ENCODE measurements at regions not wholly inside any gene's neighbourhood (a gene's known extent, or its start where the extent isn't known, plus 50 kb on each side); places are given as distances from the start of the nearest gene placed in this dataset.

DNA sequence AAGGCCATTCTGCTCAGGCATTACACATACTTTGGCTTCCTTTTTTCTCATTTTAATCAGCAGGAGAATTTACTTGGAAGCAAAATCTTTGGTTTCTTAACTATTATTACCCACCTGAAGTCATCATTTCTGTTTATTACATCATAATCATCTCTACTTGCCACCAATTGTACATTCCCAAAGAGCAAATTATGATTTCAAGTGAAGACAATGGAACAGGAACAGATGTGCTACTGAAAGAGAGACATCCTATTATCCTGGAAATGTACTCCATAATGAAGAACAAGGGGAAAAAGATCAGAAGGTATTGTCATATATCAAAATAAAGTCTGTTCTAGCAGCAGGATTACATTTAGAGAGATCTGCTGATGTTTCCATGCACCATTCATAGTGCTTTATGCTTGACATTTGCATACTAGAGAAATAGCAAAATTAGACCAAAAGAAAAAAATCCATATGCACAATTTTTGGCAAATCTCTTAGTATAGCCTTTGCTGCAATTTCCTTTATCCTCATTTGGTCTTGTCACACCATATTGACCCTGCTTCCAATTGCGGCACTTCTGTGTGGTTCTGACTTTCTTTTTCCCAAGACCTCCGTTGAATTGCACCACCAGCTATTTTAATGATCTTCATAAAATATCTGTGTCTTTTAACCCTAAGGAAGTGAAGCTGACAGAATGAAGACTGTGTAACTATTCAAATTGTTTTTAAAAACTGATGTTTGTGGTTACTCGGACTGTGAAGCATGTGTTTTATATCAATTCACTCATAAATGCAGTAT, 683.8 kb downstream of the ZNF385D start:
- no peak for TF ChIP-seq POLR2A (IDR thresholded peaks at IDR 0.05; ENCODE audit: borderline replicate concordance, extremely low read depth, insufficient read depth, insufficient read length)
- CTCF ChIA-PET = no interaction called here

DNA sequence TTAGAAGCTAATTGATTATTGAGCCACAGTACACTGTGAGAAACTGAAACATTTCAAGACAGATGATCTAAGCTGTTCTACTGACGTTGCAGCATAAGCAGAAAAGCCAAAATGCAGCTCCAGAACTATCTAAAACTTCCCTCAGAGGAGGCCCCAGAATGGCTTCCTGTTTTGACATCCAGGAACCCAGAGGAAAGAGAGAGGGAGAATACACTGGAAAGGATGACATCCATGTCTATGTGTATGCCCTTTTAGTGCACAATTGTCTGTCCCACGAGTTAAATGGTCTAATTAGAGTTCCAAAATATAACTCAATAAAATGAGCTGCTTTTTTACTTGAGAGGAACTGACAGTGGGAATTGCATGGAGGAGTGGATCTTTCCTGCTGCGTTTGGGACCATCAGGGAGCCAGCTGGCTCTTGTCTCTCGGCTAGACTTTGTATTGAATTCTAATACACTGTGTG, 688.1 kb downstream of the ZNF385D start:
- BruUV-seq (replicated peaks) = no TSS peak
- H3K4me3 ChIP-seq (replicated peaks in 1 of 2; ENCODE audit: low read depth in 1 of 2, low read length in 2 of 2) = no peak overlapping the region
- H3K36me3 ChIP-seq (ENCODE audit: control insufficient read depth in 1 of 2, insufficient read depth in 2 of 2, low read length in 2 of 2) = no peaks in the 10 kb centered on the region
- intact Hi-C loops (cut with micrococcal nuclease) = no loop called here
- H2AFZ ChIP-seq (ENCODE audit: low read depth, low read length, poor library complexity, severe bottlenecking) = no peak overlapping the region
- H3K79me2 ChIP-seq (ENCODE audit: insufficient read depth, low read length) = no peaks in the 10 kb centered on the region
- ChIA-PET CTCF (no interaction called here), POLR2A (no interaction called here), RAD21 (ENCODE audit: low non-redundant PET in 1 of 2, low total read pairs in 2 of 2, uncharacterized antibody in 2 of 2, unreplicated experiment in 2 of 2) (no interaction called here)
- no peak for ATAC-seq
- TF ChIP-seq SIN3A (IDR thresholded peaks at IDR 0.05; ENCODE audit: low read depth) (no peak), EZH2 (IDR thresholded peaks at IDR 0.05) (no peak), JUND (IDR thresholded peaks at IDR 0.05) (no peak), ZNF274 (IDR thresholded peaks at IDR 0.05; ENCODE audit: low read depth, low read length) (no peak), SRF (IDR thresholded peaks at IDR 0.05; ENCODE audit: low read depth) (no peak)
- TF ChIP-seq, protein P1, sequence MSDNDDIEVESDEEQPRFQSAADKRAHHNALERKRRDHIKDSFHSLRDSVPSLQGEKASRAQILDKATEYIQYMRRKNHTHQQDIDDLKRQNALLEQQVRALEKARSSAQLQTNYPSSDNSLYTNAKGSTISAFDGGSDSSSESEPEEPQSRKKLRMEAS (IDR thresholded peaks at IDR 0.05) = no peak
- TF ChIP-seq, protein P2, sequence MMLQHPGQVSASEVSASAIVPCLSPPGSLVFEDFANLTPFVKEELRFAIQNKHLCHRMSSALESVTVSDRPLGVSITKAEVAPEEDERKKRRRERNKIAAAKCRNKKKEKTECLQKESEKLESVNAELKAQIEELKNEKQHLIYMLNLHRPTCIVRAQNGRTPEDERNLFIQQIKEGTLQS (IDR thresholded peaks at IDR 0.05) = no peak
- no peak overlapping the region for H3K4me2 ChIP-seq (ENCODE audit: low read length)
- no peak for DNase-seq (ENCODE audit: low read depth, low spot score)
- H3K9me2 ChIP-seq (ENCODE audit: insufficient read depth) = no peaks in the 10 kb centered on the region
- H3K27ac ChIP-seq (ENCODE audit: low read depth, low read length) = no peak overlapping the region
- H3K9me3 ChIP-seq (ENCODE audit: control insufficient read depth in 1 of 2, insufficient read depth in 1 of 2, low read depth in 1 of 2, low read length in 2 of 2) = peaks cover 15 to 22% of the 10 kb centered on the region in 2 experiments; a peak in 3 of 4 replicates
- no peaks in the 10 kb centered on the region for H4K20me1 ChIP-seq (ENCODE audit: insufficient read depth)
- no peaks in the 10 kb centered on the region for H3K4me1 ChIP-seq (ENCODE audit: control insufficient read depth in 1 of 2, insufficient read depth in 2 of 2, low read length in 2 of 2)
- H3K9ac ChIP-seq (ENCODE audit: low read length) = no peak overlapping the region
- no peaks in the 10 kb centered on the region for H3K27me3 ChIP-seq (ENCODE audit: insufficient read depth, low read length)

More for the DNA sequence above, 683.8 kb downstream of the ZNF385D start:
- ATAC-seq (no peak), DNase-seq (ENCODE audit: low read depth, low spot score) (no peak)
- H3K4me3 ChIP-seq (replicated peaks in 1 of 2; ENCODE audit: low read depth in 1 of 2, low read length in 2 of 2) = no peak overlapping the region
- peaks cover 12 to 14% of the 10 kb centered on the region in 2 experiments; a peak in 3 of 4 replicates for H3K9me3 ChIP-seq (ENCODE audit: control insufficient read depth in 1 of 2, insufficient read depth in 1 of 2, low read depth in 1 of 2, low read length in 2 of 2)
- ChIA-PET RAD21 (ENCODE audit: low non-redundant PET in 1 of 2, low total read pairs in 2 of 2, uncharacterized antibody in 2 of 2, unreplicated experiment in 2 of 2) (no interaction called here), POLR2A (no interaction called here)
- H4K20me1 ChIP-seq (ENCODE audit: insufficient read depth) = no peaks in the 10 kb centered on the region
- no peak overlapping the region for H3K9ac ChIP-seq (ENCODE audit: low read length)
- no peaks in the 10 kb centered on the region for H3K27me3 ChIP-seq (ENCODE audit: insufficient read depth, low read length)
- H3K27ac ChIP-seq (ENCODE audit: low read depth, low read length) = no peak overlapping the region
- BruUV-seq (replicated peaks) = no TSS peak
- H2AFZ ChIP-seq (ENCODE audit: low read depth, low read length, poor library complexity, severe bottlenecking) = no peak overlapping the region
- no peaks in the 10 kb centered on the region for H3K36me3 ChIP-seq (ENCODE audit: control insufficient read depth in 1 of 2, insufficient read depth in 2 of 2, low read length in 2 of 2)
- no peaks in the 10 kb centered on the region for H3K9me2 ChIP-seq (ENCODE audit: insufficient read depth)
- H3K4me2 ChIP-seq (ENCODE audit: low read length) = no peak overlapping the region
- H3K4me1 ChIP-seq (ENCODE audit: control insufficient read depth in 1 of 2, insufficient read depth in 2 of 2, low read length in 2 of 2) = no peaks in the 10 kb centered on the region
- no peaks in the 10 kb centered on the region for H3K79me2 ChIP-seq (ENCODE audit: insufficient read depth, low read length)
- intact Hi-C loops (cut with micrococcal nuclease) = no loop called here

All from HCT116 (cell line).